HEK293T (cell line): ENCODE measurements at regions not wholly inside any gene's neighbourhood (a gene's known extent, or its start where the extent isn't known, plus 50 kb on each side); places are given as distances from the start of the nearest gene placed in this dataset.
"Not testable (repeated sequence)": the region's sequence is repeated elsewhere in the genome, so short reads cannot be mapped to it uniquely, and the experiment has no call there.

Source experiments
- ARNT ChIP-seq: fragments of 450-650 bp; IDR thresholded peaks from 2 replicates; pipeline ENCODE4 v1.6.1; 2017; ENCODE audit warnings: mild to moderate bottlenecking
- FOXA1 ChIP-seq: fragments of 450-650 bp; IDR thresholded peaks from 2 replicates; pipeline ENCODE4 v1.6.1; 2016; ENCODE audit warnings: mild to moderate bottlenecking
- SP1 ChIP-seq: fragments of 450-650 bp; IDR thresholded peaks from 2 replicates; pipeline ENCODE4 v1.6.1; 2017
- ZNF384 ChIP-seq: fragments of 450-650 bp; IDR thresholded peaks from 2 replicates; pipeline ENCODE4 v1.6.1; 2016

- TF ChIP-seq SP1, FOXA1, ARNT, ZNF384: not testable (repeated sequence)
Observed at GRCh38 chrX:73905749-73906374, 53.3 kb upstream of the XIST start.
